ENCODE measurements at regions not wholly inside any gene's neighbourhood (a gene's known extent, or its start where the extent isn't known, plus 50 kb on each side); places are given as distances from the start of the nearest gene placed in this dataset.

DNA sequence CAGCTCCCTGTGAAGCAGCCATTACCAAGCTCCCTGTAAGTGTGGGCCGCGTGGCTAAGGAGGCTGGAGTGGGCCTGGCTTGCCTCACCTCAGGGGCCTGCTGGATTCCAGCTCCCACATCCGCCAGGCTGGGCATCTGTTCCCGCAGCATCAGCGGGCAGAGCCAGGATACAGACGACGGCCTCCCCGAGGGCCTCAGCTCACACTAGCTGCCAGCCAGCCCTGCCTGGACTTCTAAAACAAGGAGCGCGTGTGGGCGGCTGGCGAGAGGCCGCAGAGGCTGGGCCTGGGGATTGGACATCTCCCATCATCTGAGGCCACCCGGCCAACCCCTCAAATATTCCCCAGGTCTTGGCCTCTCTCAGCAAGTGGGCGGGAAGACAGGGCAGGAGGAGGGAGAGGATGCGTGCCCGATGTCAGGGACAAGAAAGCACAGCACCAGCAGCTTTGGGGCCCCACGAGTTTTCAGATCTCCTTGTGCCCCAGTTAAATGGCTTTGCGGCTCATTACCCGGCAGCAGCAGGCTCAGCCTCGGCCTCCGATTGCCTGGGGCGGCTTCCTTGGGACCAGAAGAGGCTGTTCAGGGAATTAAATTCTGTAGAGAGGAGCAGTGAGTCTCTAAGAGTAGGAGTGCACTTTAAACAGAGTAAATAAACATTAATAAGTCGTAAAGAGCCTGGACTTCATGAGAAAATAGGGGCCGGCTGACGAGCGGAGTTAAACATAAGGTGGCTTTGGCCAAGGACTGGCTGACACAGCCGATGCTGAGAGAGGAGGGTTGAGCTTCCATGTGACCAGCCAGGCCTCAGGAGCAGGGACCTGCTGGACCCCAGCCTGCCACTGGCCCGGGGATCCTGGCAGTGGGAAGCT is 208.9 kb upstream of the C1orf174 start:
- in situ Hi-C loops (cut with HindIII; ENCODE audit: low sequenced_read_pairs): no loop called here
- no peak overlapping the region for H3K4me3 ChIP-seq (ENCODE audit: low read depth, low read length)
- TF ChIP-seq, protein P1, sequence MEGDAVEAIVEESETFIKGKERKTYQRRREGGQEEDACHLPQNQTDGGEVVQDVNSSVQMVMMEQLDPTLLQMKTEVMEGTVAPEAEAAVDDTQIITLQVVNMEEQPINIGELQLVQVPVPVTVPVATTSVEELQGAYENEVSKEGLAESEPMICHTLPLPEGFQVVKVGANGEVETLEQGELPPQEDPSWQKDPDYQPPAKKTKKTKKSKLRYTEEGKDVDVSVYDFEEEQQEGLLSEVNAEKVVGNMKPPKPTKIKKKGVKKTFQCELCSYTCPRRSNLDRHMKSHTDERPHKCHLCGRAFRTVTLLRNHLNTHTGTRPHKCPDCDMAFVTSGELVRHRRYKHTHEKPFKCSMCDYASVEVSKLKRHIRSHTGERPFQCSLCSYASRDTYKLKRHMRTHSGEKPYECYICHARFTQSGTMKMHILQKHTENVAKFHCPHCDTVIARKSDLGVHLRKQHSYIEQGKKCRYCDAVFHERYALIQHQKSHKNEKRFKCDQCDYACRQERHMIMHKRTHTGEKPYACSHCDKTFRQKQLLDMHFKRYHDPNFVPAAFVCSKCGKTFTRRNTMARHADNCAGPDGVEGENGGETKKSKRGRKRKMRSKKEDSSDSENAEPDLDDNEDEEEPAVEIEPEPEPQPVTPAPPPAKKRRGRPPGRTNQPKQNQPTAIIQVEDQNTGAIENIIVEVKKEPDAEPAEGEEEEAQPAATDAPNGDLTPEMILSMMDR (IDR thresholded peaks at IDR 0.05; ENCODE audit: low read depth, low read length): no peak
- DNase-seq (ENCODE audit: low read depth, low spot score): no peak

DNA sequence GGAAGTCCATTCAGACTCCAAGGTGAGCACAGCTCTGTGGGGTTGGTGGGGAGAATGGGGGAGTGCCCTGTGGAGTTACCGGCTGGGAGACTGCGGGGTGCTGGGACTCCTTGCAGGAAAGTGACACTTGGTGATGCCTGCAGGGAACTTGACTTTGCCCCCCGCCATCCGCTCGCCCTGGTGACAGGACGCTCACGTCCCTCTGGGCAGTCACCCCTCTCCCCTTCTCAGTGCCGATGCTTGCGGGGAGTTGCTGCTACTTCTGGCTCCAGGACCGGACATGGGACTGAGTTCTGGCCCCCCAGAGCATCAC is 209.5 kb upstream of the C1orf174 start:
- TF ChIP-seq, protein P1 (IDR thresholded peaks at IDR 0.05; ENCODE audit: low read depth, low read length): no peak
- no peak for DNase-seq (ENCODE audit: low read depth, low spot score)
- in situ Hi-C loops (cut with HindIII; ENCODE audit: low sequenced_read_pairs): no loop called here
- H3K4me3 ChIP-seq (ENCODE audit: low read depth, low read length): no peak overlapping the region

DNA sequence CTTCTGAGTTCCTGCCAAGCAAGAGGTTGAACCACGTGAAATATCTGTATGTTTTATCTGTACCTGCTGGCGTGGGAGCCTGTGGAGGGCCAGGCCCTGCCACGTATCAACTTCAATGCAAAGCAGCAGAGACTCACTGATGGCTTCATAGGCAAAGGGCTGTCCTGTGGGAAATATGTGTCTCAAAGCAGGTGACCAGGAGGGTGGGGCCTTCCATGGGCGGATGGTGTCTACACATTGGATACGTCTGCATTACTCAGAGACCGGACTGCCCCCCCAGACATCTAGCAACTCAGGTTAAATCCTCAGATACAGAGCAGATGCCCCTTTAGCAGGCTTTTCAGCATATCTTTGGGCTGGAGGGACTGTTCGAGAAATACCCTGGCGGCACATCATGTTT is 210.8 kb upstream of the C1orf174 start:
- H3K4me3 ChIP-seq (ENCODE audit: low read depth, low read length): no peak overlapping the region
- DNase-seq (ENCODE audit: low read depth, low spot score): no peak
- TF ChIP-seq, protein P1 (IDR thresholded peaks at IDR 0.05; ENCODE audit: low read depth, low read length): no peak
- in situ Hi-C loops (cut with HindIII; ENCODE audit: low sequenced_read_pairs): no loop called here

DNA sequence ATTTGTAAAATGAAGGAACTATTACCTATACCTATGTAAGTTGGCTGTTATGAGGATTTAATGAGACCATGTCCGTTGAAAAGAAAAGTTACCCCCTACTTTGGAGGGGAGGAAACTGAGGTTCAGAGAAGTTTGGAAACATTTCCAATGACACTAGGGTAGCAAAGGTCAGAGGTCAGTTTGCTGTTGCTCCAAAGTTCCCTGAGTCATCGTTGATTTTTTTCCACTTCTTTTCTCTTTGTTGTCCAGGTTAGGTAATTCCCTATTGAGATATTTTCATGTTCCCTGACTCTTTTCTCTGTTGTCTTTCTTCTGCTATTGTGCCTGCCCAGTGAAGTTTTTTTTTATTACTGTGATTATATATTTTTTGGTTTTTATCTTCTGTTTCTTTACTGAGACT is 213.8 kb upstream of the C1orf174 start:
- no peak overlapping the region for H3K4me3 ChIP-seq (ENCODE audit: low read depth, low read length)
- TF ChIP-seq, protein P1 (IDR thresholded peaks at IDR 0.05; ENCODE audit: low read depth, low read length): no peak
- in situ Hi-C loops (cut with HindIII; ENCODE audit: low sequenced_read_pairs): no loop called here
- no peak for DNase-seq (ENCODE audit: low read depth, low spot score)

DNA sequence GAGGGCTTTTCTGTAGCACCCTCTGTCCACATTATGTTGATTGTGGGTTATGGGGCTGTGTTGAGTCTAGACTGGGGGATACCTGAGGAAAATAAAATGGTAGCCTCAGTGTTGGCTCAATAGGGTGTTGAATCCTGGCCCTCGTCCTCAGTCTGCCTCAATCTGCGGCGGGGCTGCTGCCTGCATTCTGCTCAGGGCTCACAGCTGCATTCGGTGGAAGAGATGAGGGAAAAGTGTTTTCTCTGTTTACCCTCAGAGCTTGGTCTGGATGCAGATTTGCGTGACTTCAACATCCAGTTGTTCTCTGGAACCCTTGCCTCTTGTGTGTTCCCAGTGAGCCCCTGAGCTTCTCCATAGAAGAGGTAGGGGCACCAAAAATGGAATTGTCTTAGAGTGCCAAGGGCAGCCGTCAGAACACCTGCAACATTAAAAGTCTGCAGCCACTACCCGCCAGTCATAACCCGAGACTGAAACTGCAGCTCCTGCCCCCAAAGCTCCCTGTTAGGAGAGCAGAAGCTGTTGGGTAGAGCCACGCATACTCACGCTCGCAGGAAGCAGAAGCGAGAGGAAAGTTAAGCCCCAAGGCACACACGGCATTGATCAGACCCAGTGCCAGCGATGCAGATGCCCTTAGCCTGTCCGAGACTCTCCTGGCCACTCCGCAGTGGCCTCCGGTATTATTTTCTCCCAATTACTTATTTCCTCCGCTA is 215.3 kb upstream of the C1orf174 start:
- in situ Hi-C loops (cut with HindIII; ENCODE audit: low sequenced_read_pairs): no loop called here
- no peak overlapping the region for H3K4me3 ChIP-seq (ENCODE audit: low read depth, low read length)
- TF ChIP-seq, protein P1 (IDR thresholded peaks at IDR 0.05; ENCODE audit: low read depth, low read length): no peak
- DNase-seq (ENCODE audit: low read depth, low spot score): no peak

DNA sequence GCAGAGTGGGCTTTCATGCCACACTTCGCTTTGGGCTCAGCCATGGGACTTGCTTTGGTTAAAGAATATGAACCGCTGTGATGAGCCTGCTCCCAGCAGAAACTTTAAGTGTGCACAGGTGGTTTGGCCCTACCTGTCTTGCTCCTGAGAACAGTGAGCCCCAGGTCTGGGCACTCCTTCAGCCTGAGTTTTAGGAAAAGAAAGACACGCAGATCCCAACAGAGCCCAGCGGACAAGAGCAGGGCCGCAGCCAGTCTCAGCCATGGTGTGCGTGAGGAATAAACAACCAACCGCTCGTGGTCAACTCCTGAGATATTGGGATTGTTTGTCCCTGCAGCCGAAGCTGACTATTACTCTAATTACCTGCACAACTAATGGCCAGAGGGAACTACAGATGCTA is 217.1 kb upstream of the C1orf174 start:
- H3K4me3 ChIP-seq (ENCODE audit: low read depth, low read length): no peak overlapping the region
- in situ Hi-C loops (cut with HindIII; ENCODE audit: low sequenced_read_pairs): no loop called here
- TF ChIP-seq, protein P1 (IDR thresholded peaks at IDR 0.05; ENCODE audit: low read depth, low read length): no peak
- DNase-seq (ENCODE audit: low read depth, low spot score): no peak

Measured in astrocyte of the spinal cord (primary cell).